ENCODE measurements at regions not wholly inside any gene's neighbourhood (a gene's known extent, or its start where the extent isn't known, plus 50 kb on each side); places are given as distances from the start of the nearest gene placed in this dataset.

DNA sequence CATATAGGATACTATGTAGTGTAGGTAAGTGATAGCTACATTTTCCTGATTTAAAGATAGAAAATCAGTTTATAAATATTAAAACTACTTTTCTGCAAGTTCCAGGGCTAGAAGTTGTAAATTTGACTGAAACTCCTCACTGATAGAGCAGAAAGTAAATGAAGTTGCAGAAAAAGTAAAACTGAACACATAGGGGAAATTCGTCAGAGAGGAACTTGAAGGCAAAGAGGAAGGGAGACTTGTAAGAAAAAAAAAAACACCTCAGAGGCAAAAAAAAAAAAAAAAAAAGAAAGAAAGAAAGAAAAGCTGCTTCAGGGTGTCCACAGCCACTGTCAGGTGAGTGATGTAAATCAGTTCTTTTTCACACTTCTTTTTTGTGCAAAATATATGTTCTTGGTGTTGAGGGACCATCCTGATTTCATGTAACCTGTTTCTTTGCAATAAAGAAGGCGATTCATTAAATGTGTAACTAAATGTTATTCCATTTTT lies 336.2 kb upstream of the ZNF462 start:
- TF ChIP-seq, protein P1, sequence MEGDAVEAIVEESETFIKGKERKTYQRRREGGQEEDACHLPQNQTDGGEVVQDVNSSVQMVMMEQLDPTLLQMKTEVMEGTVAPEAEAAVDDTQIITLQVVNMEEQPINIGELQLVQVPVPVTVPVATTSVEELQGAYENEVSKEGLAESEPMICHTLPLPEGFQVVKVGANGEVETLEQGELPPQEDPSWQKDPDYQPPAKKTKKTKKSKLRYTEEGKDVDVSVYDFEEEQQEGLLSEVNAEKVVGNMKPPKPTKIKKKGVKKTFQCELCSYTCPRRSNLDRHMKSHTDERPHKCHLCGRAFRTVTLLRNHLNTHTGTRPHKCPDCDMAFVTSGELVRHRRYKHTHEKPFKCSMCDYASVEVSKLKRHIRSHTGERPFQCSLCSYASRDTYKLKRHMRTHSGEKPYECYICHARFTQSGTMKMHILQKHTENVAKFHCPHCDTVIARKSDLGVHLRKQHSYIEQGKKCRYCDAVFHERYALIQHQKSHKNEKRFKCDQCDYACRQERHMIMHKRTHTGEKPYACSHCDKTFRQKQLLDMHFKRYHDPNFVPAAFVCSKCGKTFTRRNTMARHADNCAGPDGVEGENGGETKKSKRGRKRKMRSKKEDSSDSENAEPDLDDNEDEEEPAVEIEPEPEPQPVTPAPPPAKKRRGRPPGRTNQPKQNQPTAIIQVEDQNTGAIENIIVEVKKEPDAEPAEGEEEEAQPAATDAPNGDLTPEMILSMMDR (IDR thresholded peaks at IDR 0.05; ENCODE audit: borderline replicate concordance, extremely low read depth, low read length, poor library complexity, severe bottlenecking), result no peak
- no peak for TF ChIP-seq EZH2 (IDR thresholded peaks at IDR 0.05; ENCODE audit: borderline replicate concordance, low read depth, low read length, severe bottlenecking)

Data from DND-41 (cell line).